Fibroblast of peridontal ligament (primary cell): ENCODE measurements at regions not wholly inside any gene's neighbourhood (a gene's known extent, or its start where the extent isn't known, plus 50 kb on each side); places are given as distances from the start of the nearest gene placed in this dataset.

Source experiments
- DNase-seq: peaks from one replicate; pipeline ENCODE4 v3.0.0-alpha.2; 2010; ENCODE audit errors: extremely low read depth

GRCh38 chr20:22315073-22315472 lies 269.3 kb downstream of the FOXA2 start:
- no peak for DNase-seq

DNA sequence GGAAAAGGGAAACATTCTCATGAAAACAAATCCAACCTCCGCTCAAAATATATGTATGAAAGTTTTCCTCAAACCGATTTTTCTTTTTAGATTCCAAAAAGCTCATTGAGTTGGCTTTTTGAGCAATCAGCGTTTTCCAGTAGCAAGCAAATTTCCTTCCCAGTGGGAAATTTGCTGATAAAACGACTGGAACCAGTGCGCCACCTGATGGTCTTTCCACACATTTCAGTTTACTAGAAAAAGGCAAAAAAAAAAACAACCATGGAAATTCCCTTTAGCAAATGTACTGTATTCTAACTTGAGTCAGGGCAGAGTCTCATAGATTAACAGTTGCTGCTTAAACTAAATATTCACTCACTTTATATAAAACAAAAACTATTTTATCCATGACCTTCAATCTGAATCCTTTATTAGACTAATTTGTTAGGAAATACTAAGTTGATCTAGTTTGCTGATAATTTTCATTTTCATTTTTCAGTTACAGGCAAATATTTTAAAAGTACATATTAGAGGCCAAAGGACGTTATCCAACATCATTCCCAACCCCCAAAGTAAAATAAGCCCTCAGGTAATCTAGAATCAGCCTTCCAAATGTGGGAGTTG lies 271.5 kb downstream of the FOXA2 start:
- peak; percentile 10 for DNase-seq

- no peak for DNase-seq
These were observed 275.4 kb downstream of the FOXA2 start for GRCh38 chr20:22308934-22309333.

GRCh38 chr20:22307409-22307808 lies 277.0 kb downstream of the FOXA2 start:
- no peak for DNase-seq

GRCh38 chr20:22305381-22305780 lies 279.0 kb downstream of the FOXA2 start:
- DNase-seq, result no peak

- no peak for DNase-seq
These were observed 280.8 kb downstream of the FOXA2 start for GRCh38 chr20:22303523-22303922.

- no peak for DNase-seq
These were observed 282.3 kb downstream of the FOXA2 start for GRCh38 chr20:22302039-22302438.

- no peak for DNase-seq
These were observed 290.5 kb downstream of the FOXA2 start for GRCh38 chr20:22293886-22294285.

GRCh38 chr20:22289442-22289841 lies 294.9 kb downstream of the FOXA2 start:
- DNase-seq, result no peak

DNA sequence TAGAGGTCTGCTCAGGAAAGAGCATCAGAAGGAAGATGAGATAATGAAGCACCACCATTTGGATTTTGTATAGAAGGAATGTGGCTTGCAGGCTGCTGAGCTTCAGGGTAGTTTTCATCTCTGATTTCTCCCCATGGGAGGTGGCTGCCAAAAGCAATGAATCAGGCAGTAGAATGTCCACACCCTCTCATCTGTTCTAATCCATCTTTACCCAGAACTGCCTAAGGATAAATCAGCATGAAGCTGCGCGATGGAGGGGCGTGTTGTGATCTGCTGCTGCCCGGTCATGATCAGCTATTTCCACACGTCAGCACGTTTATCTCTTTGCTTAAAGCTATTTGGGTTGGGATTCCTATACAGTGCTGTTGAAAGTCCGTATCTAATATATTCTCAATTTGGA lies 295.4 kb downstream of the FOXA2 start:
- DNase-seq, result no peak

GRCh38 chr20:22288156-22288555 lies 296.2 kb downstream of the FOXA2 start:
- no peak for DNase-seq

DNA sequence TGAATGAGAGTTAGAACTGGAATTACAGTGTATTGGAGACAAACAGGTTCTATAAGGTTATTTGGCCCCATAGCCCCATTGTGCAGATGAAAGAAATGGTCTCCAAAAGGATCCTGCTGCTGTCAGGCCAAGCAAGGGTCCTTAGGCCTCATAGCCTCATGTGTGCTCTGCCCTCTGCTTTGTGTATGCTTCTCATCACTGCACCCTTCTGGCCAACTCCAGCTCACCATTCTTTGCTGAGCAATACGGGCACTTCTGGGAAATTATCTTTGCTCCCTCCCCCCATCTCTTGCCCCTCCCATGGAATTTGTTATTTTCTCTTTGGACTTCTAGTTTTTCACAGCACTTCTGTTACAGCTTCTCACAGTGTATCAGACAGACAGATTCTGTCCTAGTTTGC lies 298.8 kb downstream of the FOXA2 start:
- no peak for DNase-seq

GRCh38 chr20:22282696-22283095 lies 301.7 kb downstream of the FOXA2 start:
- no peak for DNase-seq

DNA sequence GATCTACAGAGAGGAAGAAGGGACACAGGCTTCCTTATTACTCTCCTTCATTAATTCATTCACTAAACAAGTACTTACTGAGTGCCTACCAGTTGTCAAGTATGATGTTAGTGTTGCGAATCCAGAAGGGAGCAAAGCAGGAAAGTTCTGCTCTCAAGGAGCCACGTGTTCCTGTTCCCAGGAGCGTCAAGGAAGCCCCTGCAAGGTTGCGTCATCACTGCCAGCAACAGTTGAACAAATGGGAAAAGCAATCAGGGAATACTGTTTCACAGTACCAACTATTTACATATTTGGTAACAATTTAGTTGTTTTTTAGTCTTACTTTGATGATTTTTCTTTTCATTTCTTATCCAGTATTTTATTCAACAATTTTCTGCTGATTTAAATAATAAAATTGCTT lies 310.0 kb downstream of the FOXA2 start:
- no peak for DNase-seq

DNA sequence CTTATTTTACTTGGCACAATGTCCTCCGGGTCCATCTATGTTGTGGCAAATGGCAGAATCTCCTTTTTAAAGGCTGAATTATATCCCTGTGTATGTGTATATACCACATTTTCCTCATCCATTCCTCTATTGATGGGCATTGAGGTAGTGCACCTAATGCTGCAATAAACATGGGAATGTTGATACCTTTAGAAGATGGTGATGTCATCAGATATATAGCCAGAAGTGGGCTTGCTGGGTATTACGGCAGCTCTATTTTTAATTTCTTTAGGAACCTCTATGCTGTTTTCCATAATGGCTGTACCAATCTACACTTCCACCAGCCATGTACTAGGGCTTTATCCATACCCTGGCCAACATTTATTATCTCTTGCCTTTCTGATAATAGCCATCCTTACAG lies 315.7 kb downstream of the FOXA2 start:
- DNase-seq, result no peak

DNA sequence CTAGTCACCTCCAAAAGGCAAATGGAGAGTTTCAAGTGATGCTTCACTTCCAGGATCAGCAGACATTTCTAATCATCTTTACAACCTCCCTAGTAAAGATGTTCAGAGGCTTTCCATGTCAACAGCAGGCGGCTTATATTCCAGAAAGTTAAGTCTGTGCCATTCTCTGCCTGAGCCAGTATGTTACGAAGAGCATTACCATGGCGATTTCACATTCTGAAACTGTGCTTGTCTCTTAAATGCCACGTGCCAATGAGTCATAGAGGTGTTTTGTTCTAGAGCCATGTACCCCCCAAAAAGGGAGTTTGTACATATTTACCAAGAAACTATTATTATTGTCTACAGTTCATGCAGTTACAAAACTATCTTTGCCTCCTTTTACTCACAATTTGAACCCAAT lies 319.5 kb downstream of the FOXA2 start:
- DNase-seq, result no peak

- DNase-seq, result no peak
These were observed 323.9 kb downstream of the FOXA2 start for GRCh38 chr20:22260506-22260905.

DNA sequence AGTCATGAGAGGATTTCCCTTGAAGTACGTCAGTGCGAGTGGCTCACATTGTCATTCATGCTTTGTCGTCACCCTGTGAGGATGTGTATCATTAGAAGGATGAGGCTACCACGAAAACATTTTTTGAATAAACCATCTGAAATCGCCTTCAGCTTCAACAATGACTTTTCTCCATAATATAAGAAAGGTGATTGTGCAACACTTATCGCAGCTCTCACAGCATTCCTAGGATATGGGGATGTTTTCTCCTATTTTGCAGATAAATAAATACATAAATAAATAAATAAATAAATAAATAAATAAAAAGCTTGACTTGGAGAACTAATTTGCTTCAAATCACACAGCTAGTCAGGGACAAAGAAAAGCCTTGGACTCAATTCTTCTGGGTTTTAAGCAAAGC lies 326.5 kb downstream of the FOXA2 start:
- DNase-seq, result no peak

GRCh38 chr20:22248051-22248667 lies 336.2 kb downstream of the FOXA2 start:
- DNase-seq, result no peak

GRCh38 chr20:22245139-22245538 lies 339.2 kb downstream of the FOXA2 start:
- DNase-seq, result no peak

- no peak for DNase-seq
These were observed 341.3 kb downstream of the FOXA2 start for GRCh38 chr20:22243067-22243466.

GRCh38 chr20:22241609-22242008 lies 342.8 kb downstream of the FOXA2 start:
- DNase-seq, result no peak

GRCh38 chr20:22232923-22233322 lies 351.4 kb downstream of the FOXA2 start:
- no peak for DNase-seq

DNA sequence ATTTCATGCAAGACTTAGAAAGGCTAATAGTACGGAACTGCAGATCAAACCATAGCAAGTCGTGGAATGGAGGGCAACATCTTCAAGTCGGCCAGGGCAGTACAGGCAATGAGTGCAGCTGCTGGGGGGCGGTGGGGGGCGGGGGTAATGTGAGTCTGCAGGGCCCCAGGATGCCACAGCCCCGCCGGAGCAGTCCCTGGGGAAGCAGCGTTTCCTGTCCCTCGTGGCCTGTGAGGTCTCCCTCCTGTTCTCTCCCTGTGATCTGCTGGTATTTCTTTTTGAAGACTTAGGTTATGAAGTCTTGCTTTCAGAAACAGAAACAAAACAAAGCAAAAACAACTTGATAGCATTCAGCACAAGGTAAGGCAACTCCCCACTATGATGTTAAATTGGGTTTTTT lies 351.9 kb downstream of the FOXA2 start:
- no peak for DNase-seq
